B cell (primary cell): ENCODE measurements at regions not wholly inside any gene's neighbourhood (a gene's known extent, or its start where the extent isn't known, plus 50 kb on each side); places are given as distances from the start of the nearest gene placed in this dataset.

Experiments used
- ATAC-seq: fragments of 200-7000 bp; cut with Tn5 transposase; one replicate; pipeline ENCODE4 v1.10.0; 2021; ENCODE audit warnings: low read depth, mild to moderate bottlenecking, moderate number of reproducible peaks, moderate library complexity
- CTCF ChIA-PET: fragments of 350-600 bp; sonication (Branson Sonifier 250); formaldehyde crosslinking; loops from one replicate; lab custom pipeline; 2021; ENCODE audit warnings: antibody characterized with exemption, inconsistent platforms; lab: Charles Lee
- POLR2A ChIA-PET: fragments of 350-600 bp; sonication (Branson Sonifier 250); formaldehyde crosslinking; loops from one replicate; lab custom pipeline; 2021; ENCODE audit warnings: antibody characterized with exemption; lab: Charles Lee
- DNase-seq: peaks from one replicate; pipeline ENCODE4 v3.0.0; 2013
- H2AFZ ChIP-seq: 2 replicates; pipeline ENCODE4 v1.6.1; 2012; ENCODE audit warnings: mild to moderate bottlenecking, low read depth, low read length; ENCODE audit not compliant: insufficient read depth, poor library complexity, severe bottlenecking
- H3K27ac ChIP-seq, 2 donors: 1 replicate in 1 of 2; 2 replicates in 1 of 2; pipeline ENCODE4 v1.5.1; 2012 to 2013; ENCODE audit warnings: low read length in 2 of 2, mild to moderate bottlenecking in 2 of 2, moderate library complexity in 1 of 2
- H3K27me3 ChIP-seq, 4 experiments: fragments of 200-600 bp in 1 of 4; sonication (generic) in 1 of 4; replicated peaks in 1 of 4; 1 replicate in 2 of 4; 2 replicates in 2 of 4; pipeline versions ENCODE4 v1.6.1 to v1.7.0; 2013 to 2016; ENCODE audit warnings: low read length in 3 of 4, mild to moderate bottlenecking in 2 of 4, mixed read lengths in 1 of 4, moderate library complexity in 1 of 4; ENCODE audit not compliant: insufficient read depth in 4 of 4, control insufficient read depth in 3 of 4; ENCODE audit errors: control extremely low read depth in 1 of 4
- H3K36me3 ChIP-seq, 2 experiments: replicated peaks in 1 of 2; 1 replicate in 1 of 2; 2 replicates in 1 of 2; pipeline versions ENCODE4 v1.6.1 to v1.7.1; 2013; ENCODE audit warnings: low read length in 1 of 2; ENCODE audit not compliant: insufficient read depth in 2 of 2, control insufficient read depth in 1 of 2; ENCODE audit errors: control extremely low read depth in 1 of 2, extremely low read depth in 1 of 2
- H3K4me1 ChIP-seq, 2 donors: fragments of 200-600 bp in 1 of 2; sonication (generic) in 1 of 2; 1 replicate in 1 of 2; 2 replicates in 1 of 2; pipeline versions ENCODE4 v1.5.1 to v1.6.1; 2013 to 2017; ENCODE audit warnings: low read length in 2 of 2; ENCODE audit not compliant: control insufficient read depth in 2 of 2, insufficient read depth in 2 of 2
- H3K4me2 ChIP-seq: replicated peaks from 2 replicates; pipeline ENCODE3; 2012; ENCODE audit warnings: mild to moderate bottlenecking, low read depth, low read length; ENCODE audit not compliant: poor library complexity, severe bottlenecking
- H3K4me3 ChIP-seq, 5 experiments: fragments of 200-600 bp in 1 of 5; sonication (generic) in 1 of 5; 1 replicate in 3 of 5; 2 replicates in 2 of 5; pipeline versions ENCODE4 v1.5.1 to v1.7.0; 2011 to 2016; ENCODE audit warnings: low read length in 4 of 5, mild to moderate bottlenecking in 4 of 5, low read depth in 2 of 5, control low read depth in 1 of 5, moderate library complexity in 1 of 5; ENCODE audit not compliant: insufficient read depth in 1 of 5; ENCODE audit errors: control extremely low read depth in 1 of 5, extremely low read depth in 1 of 5
- H3K79me2 ChIP-seq: fragments of 200-600 bp; sonication (generic); one replicate; pipeline ENCODE4 v1.6.0; 2016; ENCODE audit warnings: low read length; ENCODE audit not compliant: control insufficient read depth, insufficient read depth
- H3K9ac ChIP-seq: fragments of 200-600 bp; sonication (generic); 2 replicates; pipeline ENCODE4 v1.6.1; 2017; ENCODE audit warnings: mild to moderate bottlenecking, low read length, moderate library complexity
- H3K9me3 ChIP-seq, 3 donors: one replicate each; pipeline versions ENCODE4 v1.6.1 to v1.7.1; 2013; ENCODE audit warnings: low read length in 2 of 3; ENCODE audit not compliant: control insufficient read depth in 2 of 3, insufficient read depth in 1 of 3; ENCODE audit errors: control extremely low read depth in 1 of 3
- H4K20me1 ChIP-seq: 2 replicates; pipeline ENCODE4 v1.6.0; 2012; ENCODE audit warnings: mild to moderate bottlenecking, low read length; ENCODE audit not compliant: insufficient read depth, control insufficient read depth, poor library complexity, severe bottlenecking
- H3K27ac Mint-ChIP-seq: one replicate; pipeline ENCODE4 v1.8.0; 2021; ENCODE audit warnings: mixed read lengths
- H3K27me3 Mint-ChIP-seq: one replicate; pipeline ENCODE4 v1.8.0; 2021; ENCODE audit warnings: mixed read lengths
- H3K4me1 Mint-ChIP-seq: one replicate; pipeline ENCODE4 v1.8.0; 2021; ENCODE audit warnings: mixed read lengths
- H3K4me3 Mint-ChIP-seq: one replicate; pipeline ENCODE4 v1.8.0; 2021; ENCODE audit warnings: mixed read lengths
- H3K9me3 Mint-ChIP-seq: one replicate; pipeline ENCODE4 v1.8.0; 2022; ENCODE audit warnings: mixed read lengths; ENCODE audit not compliant: insufficient read depth
- EZH2 ChIP-seq: IDR thresholded peaks from 2 replicates; pipeline ENCODE4 v1.6.1; 2012; ENCODE audit warnings: borderline replicate concordance, low read depth, mild to moderate bottlenecking, moderate library complexity, low read length; ENCODE audit not compliant: insufficient read depth, poor library complexity, severe bottlenecking
- WGBS: methylation state at CpG from one replicate; pipeline ENCODE4 v1.1.5; 2013; ENCODE audit warnings: missing lambda C conversion rate; ENCODE audit not compliant: insufficient coverage; 5-methylcytosine and 5-hydroxymethylcytosine counted together
- intact Hi-C: fragments of 100-400 bp; cut with micrococcal nuclease; formaldehyde crosslinking; loops from one replicate; pipeline ENCODE4 v1.10.0; 2022
- TF ChIP-seq, protein P1 (sequence below): fragments of 200-600 bp; IDR thresholded peaks from one replicate; pipeline ENCODE4 v1.8.0; 2022; ENCODE audit warnings: antibody characterized with exemption, mild to moderate bottlenecking

DNA sequence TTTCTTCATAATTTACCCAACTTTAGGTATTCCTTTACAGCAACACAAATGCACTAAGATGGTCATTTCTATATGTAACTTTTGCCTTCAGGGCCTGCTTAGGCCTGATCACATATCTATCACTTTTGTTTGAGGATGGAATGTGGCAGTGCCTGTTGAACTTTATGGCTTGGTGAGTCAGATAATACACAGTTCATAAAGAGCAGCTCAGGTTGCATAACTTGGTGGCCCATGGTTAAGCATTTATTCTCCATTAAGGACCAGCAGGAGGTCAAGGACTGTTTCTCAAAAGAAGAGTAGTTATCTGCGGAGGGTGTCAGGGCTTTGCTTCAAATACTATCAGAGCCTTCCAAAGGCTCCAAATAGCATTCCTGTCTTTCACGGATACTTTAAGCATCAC is 124.1 kb upstream of the PDHA2 start:
- Mint-ChIP-seq H3K27ac (no peak overlapping the region), H3K4me3 (no peak overlapping the region), H3K4me1 (no peaks in the 10 kb centered on the region), H3K27me3 (no peaks in the 10 kb centered on the region), H3K9me3 (peaks cover 4% of the 10 kb centered on the region)
- no peak overlapping the region for H3K4me3 ChIP-seq
- WGBS, result 100% methylated on average over 1 of the region's 2 CpGs
- DNase-seq (no peak), ATAC-seq (no peak)
- intact Hi-C loops, result no loop called here
- H3K79me2 ChIP-seq, result no peaks in the 10 kb centered on the region
- ChIA-PET CTCF (no interaction called here), POLR2A (no interaction called here)
- TF ChIP-seq, protein P1, sequence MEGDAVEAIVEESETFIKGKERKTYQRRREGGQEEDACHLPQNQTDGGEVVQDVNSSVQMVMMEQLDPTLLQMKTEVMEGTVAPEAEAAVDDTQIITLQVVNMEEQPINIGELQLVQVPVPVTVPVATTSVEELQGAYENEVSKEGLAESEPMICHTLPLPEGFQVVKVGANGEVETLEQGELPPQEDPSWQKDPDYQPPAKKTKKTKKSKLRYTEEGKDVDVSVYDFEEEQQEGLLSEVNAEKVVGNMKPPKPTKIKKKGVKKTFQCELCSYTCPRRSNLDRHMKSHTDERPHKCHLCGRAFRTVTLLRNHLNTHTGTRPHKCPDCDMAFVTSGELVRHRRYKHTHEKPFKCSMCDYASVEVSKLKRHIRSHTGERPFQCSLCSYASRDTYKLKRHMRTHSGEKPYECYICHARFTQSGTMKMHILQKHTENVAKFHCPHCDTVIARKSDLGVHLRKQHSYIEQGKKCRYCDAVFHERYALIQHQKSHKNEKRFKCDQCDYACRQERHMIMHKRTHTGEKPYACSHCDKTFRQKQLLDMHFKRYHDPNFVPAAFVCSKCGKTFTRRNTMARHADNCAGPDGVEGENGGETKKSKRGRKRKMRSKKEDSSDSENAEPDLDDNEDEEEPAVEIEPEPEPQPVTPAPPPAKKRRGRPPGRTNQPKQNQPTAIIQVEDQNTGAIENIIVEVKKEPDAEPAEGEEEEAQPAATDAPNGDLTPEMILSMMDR, result no peak
- H3K27ac ChIP-seq, result no peak overlapping the region
- no peak overlapping the region for H3K4me2 ChIP-seq
- no peaks in the 10 kb centered on the region for H3K4me1 ChIP-seq
- H4K20me1 ChIP-seq, result no peaks in the 10 kb centered on the region
- no peaks in the 10 kb centered on the region for H3K9me3 ChIP-seq
- H3K9ac ChIP-seq, result no peak overlapping the region
- no peak overlapping the region for H2AFZ ChIP-seq
- H3K27me3 ChIP-seq, result no peaks in the 10 kb centered on the region
- H3K36me3 ChIP-seq, result no peaks in the 10 kb centered on the region

DNA sequence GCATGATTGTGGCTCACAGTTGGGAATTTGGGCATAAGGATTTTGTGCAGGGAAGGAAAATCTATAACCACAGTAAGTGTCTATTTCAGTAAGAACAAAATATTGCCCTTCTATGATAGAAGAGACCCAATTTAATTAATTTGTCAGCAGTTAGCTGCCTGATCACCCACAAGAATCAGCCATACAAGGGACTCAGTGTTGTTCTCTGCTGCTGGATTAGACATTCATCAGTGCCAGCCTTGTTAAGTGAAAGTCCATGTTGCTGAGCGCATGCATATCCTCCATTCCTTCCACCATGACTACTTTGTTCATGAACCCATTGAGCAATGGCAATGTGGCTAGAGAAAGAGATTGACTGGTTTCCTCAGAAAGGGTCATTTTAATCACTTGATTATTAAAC is 125.3 kb upstream of the PDHA2 start:
- H3K4me1 ChIP-seq, result no peaks in the 10 kb centered on the region
- no peak overlapping the region for H3K9ac ChIP-seq
- CTCF ChIA-PET, result no interaction called here
- H3K4me3 ChIP-seq, result no peak overlapping the region
- H3K27me3 ChIP-seq, result no peaks in the 10 kb centered on the region
- no peak overlapping the region for H2AFZ ChIP-seq
- H3K4me3 Mint-ChIP-seq, result no peak overlapping the region
- H3K27ac ChIP-seq, result no peak overlapping the region
- ATAC-seq (no peak), DNase-seq (no peak)
- no peaks in the 10 kb centered on the region for H3K79me2 ChIP-seq
- H3K4me2 ChIP-seq, result no peak overlapping the region
- no peak for TF ChIP-seq EZH2
- TF ChIP-seq, protein P1, result no peak
- POLR2A ChIA-PET, result no interaction called here
- no peaks in the 10 kb centered on the region for H3K9me3 ChIP-seq
- no peaks in the 10 kb centered on the region for H3K27me3 Mint-ChIP-seq
- no peaks in the 10 kb centered on the region for H4K20me1 ChIP-seq
- no peaks in the 10 kb centered on the region for H3K4me1 Mint-ChIP-seq
- no CpG with 5 or more reads among the region's 1 CpG for WGBS
- no peaks in the 10 kb centered on the region for H3K36me3 ChIP-seq
- peaks cover 4% of the 10 kb centered on the region for H3K9me3 Mint-ChIP-seq
- no peak overlapping the region for H3K27ac Mint-ChIP-seq
- intact Hi-C loops, result no loop called here
